ENCODE measurements at regions not wholly inside any gene's neighbourhood (a gene's known extent, or its start where the extent isn't known, plus 50 kb on each side); places are given as distances from the start of the nearest gene placed in this dataset. TPM values are rescaled to one million over a fixed set of nuclear protein-coding genes. Genes with fewer than 3 reads are reported as not detected.
A peak's percentile ranks its signal among the peaks of the same experiment; 100 is the strongest.

DNA sequence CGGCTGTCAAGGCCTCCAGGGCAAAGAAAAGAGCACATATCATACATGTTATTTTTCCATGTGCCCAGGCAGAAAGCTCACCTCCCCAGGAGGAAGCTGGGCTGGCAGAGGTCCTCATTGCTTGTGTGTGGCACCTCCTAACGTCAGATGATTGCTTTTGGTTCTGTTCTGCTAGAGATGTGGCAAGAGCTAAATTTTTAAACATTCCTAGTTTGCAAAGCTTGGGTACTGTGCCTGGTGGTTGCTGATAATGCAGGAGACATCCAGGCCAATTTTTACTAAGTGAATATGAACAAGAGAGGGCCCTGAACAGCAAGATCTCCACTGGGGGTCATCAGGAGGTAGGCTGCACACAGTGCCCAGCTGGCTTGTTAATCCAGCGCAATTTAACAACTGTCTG lies 93.9 kb downstream of the TBX19 start:
- CTCF ChIA-PET: interaction anchor here (1.2 to 2.1 kb wide), 9 partner anchors 8 to 44 kb away, joined by 3 to 12 read pairs (median 4); no protein-coding TSS in a partner anchor
- H3K4me3 Mint-ChIP-seq: no peak overlapping the region
- no peak for DNase-seq
- H3K27ac Mint-ChIP-seq: no peak overlapping the region
- no peaks in the 10 kb centered on the region for H3K9me3 Mint-ChIP-seq
- POLR2A ChIA-PET: interaction anchor here (0.6 kb wide), 1 partner anchor 113 kb away, joined by 3 read pairs; no protein-coding TSS in a partner anchor
- H3K27me3 Mint-ChIP-seq: no peaks in the 10 kb centered on the region
- no peaks in the 10 kb centered on the region for H3K4me1 Mint-ChIP-seq
- no peaks in the 10 kb centered on the region for H3K36me3 Mint-ChIP-seq (ENCODE audit: low read depth)

DNA sequence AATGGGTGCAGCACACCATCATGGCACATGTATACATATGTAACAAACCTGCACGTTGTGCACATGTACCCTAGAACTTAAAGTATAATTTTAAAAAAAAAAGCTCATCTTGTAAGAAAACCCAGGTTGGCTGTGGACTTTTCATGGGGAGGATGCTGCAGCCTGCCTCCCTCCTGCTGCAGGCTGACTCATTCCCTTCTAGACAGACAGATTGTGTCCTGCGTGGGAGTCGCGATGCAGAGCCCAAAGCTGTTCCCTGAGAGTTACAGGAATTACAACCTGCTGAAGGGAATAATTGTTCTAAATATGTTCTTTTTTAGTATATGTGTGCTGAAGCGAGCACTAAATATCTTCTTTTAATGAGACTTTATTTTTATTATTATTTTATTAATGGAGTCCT lies 93.2 kb downstream of the TBX19 start:
- ChIA-PET CTCF (interaction anchor here (1.4 to 2.1 kb wide), 6 partner anchors 7 to 43 kb away, joined by 3 to 12 read pairs (median 4); no protein-coding TSS in a partner anchor), POLR2A (no interaction called here)
- Mint-ChIP-seq H3K9me3 (no peaks in the 10 kb centered on the region), H3K36me3 (ENCODE audit: low read depth) (no peaks in the 10 kb centered on the region), H3K4me3 (no peak overlapping the region), H3K4me1 (no peaks in the 10 kb centered on the region), H3K27ac (no peak overlapping the region), H3K27me3 (no peaks in the 10 kb centered on the region)
- DNase-seq: no peak

- Mint-ChIP-seq H3K4me1 (no peaks in the 10 kb centered on the region), H3K27ac (no peak overlapping the region), H3K27me3 (peaks cover 3% of the 10 kb centered on the region), H3K9me3 (no peaks in the 10 kb centered on the region), H3K4me3 (no peak overlapping the region), H3K36me3 (ENCODE audit: low read depth) (no peaks in the 10 kb centered on the region)
- ChIA-PET CTCF (interaction anchor here (0.6 to 5.2 kb wide), 6 partner anchors 10 to 428 kb away, joined by 3 to 31 read pairs (median 4); no protein-coding TSS in a partner anchor), POLR2A (no interaction called here)
- DNase-seq: no peak
Measured at GRCh38 chr1:168372861-168373371, 92.2 kb downstream of the TBX19 start.

DNA sequence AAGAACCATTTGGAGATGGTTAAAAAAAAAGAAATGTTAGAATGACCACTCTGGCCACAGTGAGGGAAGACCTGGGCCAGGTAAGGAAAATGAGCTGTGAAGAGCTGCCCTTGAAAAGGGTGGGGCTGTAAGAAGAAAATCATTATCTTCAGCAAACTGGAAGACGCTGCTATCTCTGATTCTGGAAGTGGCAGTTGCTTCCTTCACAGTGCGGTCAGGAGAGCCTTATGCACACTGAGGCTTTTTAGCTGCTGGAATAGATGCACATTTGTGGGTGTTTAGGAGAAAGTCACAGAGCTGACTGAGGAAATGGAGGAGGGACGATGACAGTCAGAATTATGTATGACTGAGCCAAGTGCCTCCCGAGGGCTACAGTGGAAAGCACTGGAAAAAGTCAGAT lies 91.6 kb downstream of the TBX19 start:
- H3K27ac Mint-ChIP-seq: no peak overlapping the region
- H3K9me3 Mint-ChIP-seq: no peaks in the 10 kb centered on the region
- ChIA-PET POLR2A (interaction anchor here (0.7 kb wide), 1 partner anchor 7 kb away, joined by 3 read pairs; no protein-coding TSS in a partner anchor), CTCF (interaction anchor here (1.1 to 5.2 kb wide), 3 partner anchors 9 to 30 kb away, joined by 3 to 31 read pairs (median 5); no protein-coding TSS in a partner anchor)
- H3K4me3 Mint-ChIP-seq: no peak overlapping the region
- peaks cover 3% of the 10 kb centered on the region for H3K27me3 Mint-ChIP-seq
- H3K4me1 Mint-ChIP-seq: no peaks in the 10 kb centered on the region
- no peak for DNase-seq
- no peaks in the 10 kb centered on the region for H3K36me3 Mint-ChIP-seq (ENCODE audit: low read depth)

DNA sequence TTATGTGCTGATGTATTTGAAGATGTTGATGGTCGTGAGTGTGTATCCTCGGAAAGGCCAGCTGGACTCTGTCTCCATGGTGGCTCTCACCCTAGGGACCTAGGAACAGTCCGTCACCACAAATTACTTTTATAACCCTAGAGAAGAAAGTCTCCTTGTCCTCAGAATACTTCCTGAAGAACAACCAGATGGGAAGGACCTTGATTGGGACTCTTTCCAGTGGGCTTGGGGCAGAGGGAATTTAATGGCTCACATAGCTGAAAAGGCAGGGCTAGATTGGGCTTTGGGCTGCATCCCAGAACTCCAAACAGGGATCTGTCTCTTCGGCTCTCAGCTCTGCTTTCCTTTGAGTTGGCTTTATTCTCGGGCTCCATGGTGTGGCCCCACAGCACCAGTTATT lies 90.8 kb downstream of the TBX19 start:
- Mint-ChIP-seq H3K9me3 (no peaks in the 10 kb centered on the region), H3K27me3 (peaks cover 6% of the 10 kb centered on the region), H3K4me1 (no peaks in the 10 kb centered on the region), H3K27ac (no peak overlapping the region), H3K36me3 (ENCODE audit: low read depth) (no peaks in the 10 kb centered on the region), H3K4me3 (no peak overlapping the region)
- DNase-seq: no peak
- ChIA-PET CTCF (interaction anchor here (0.9 to 5.2 kb wide), 5 partner anchors 8 to 136 kb away, joined by 3 to 31 read pairs (median 3); no protein-coding TSS in a partner anchor), POLR2A (no interaction called here)

DNA sequence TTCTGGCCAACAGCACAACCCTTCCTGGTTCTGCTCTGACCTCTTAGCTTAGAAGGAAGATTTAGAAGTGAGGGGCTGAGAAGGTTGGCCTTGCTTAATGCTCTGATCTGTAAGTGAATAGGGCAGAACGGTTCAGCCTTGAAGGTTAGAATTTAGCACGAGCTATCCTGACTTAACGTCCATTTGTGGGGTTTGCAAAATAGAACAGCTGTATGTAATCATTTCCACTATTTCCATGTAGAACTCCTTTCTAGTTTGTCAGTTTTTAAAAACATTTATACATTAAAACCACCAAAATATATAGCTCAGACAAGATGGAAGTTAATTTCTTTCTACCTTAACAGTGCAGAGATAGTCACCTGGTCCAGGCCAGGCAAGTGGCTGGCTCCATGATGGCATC lies 89.9 kb downstream of the TBX19 start:
- no peaks in the 10 kb centered on the region for H3K36me3 Mint-ChIP-seq (ENCODE audit: low read depth)
- H3K27ac Mint-ChIP-seq: no peak overlapping the region
- H3K4me1 Mint-ChIP-seq: peaks cover 4% of the 10 kb centered on the region
- H3K4me3 Mint-ChIP-seq: no peak overlapping the region
- no peak for DNase-seq
- CTCF ChIA-PET: interaction anchor here (0.8 to 5.2 kb wide), 6 partner anchors 10 to 135 kb away, joined by 3 to 31 read pairs (median 4); no protein-coding TSS in a partner anchor
- POLR2A ChIA-PET: no interaction called here
- peaks cover 9% of the 10 kb centered on the region for H3K27me3 Mint-ChIP-seq
- no peaks in the 10 kb centered on the region for H3K9me3 Mint-ChIP-seq

DNA sequence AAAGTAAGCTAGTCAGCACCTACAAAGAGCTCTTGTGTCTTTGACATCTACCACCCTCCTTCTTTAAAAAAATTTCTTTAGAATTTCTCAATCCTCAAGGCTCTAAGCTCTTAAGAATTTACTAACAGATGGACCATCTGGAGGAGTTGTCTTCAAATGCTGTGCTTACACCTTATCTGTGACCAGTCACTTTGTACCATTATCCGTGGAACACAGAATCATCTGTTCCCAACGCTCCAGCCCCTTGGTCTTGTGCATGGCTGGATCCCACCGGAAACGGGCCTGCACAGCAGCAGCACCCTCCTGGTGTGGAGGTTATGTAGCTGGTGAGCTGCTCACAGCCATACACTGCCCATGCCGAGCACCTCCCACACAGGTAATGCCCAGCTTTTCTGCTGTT lies 89.0 kb downstream of the TBX19 start:
- Mint-ChIP-seq H3K27ac (no peak overlapping the region), H3K4me1 (peaks cover 7% of the 10 kb centered on the region), H3K36me3 (ENCODE audit: low read depth) (no peaks in the 10 kb centered on the region), H3K27me3 (peaks cover 9% of the 10 kb centered on the region), H3K9me3 (no peaks in the 10 kb centered on the region), H3K4me3 (no peak overlapping the region)
- no peak for DNase-seq
- ChIA-PET POLR2A (no interaction called here), CTCF (interaction anchor here (0.8 to 5.2 kb wide), 6 partner anchors 13 to 70 kb away, joined by 3 to 31 read pairs (median 4); no protein-coding TSS in a partner anchor)

DNA sequence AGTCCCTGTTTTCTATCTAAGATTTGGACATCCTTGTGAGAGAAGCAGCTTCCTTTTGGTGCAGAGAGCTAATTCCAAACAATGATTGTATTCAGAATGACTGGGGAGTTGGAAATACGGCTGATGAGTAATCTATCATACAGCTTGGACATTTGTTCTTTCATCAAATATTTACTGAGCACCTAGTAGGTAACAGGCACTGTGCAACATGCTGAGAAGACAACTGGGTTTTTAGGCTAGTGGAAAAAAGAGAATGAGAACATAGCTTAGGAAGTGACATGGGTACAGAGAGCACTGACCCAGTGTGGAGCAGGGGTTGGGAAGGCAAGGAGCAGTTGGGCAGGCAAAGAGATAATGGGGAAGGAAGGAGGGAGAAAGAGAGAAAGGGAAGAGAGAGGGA lies 87.5 kb downstream of the TBX19 start:
- Mint-ChIP-seq H3K4me1 (peaks cover 15% of the 10 kb centered on the region), H3K36me3 (ENCODE audit: low read depth) (peaks cover under 1% of the 10 kb centered on the region), H3K4me3 (no peak overlapping the region), H3K27ac (no peak overlapping the region), H3K27me3 (peaks cover 9% of the 10 kb centered on the region), H3K9me3 (no peaks in the 10 kb centered on the region)
- ChIA-PET CTCF (interaction anchor here (0.7 to 5.2 kb wide), 4 partner anchors 15 to 31 kb away, joined by 3 to 31 read pairs (median 5); no protein-coding TSS in a partner anchor), POLR2A (no interaction called here)
- no peak for DNase-seq

GRCh38 chr1:168365719-168366479 lies 85.2 kb downstream of the TBX19 start:
- Mint-ChIP-seq H3K36me3 (ENCODE audit: low read depth) (peaks cover 4% of the 10 kb centered on the region), H3K9me3 (peaks cover 2% of the 10 kb centered on the region), H3K4me3 (no peak overlapping the region), H3K27me3 (peaks cover 9% of the 10 kb centered on the region), H3K4me1 (peaks cover 37% of the 10 kb centered on the region), H3K27ac (no peak overlapping the region)
- ChIA-PET POLR2A (interaction anchor here (1.2 kb wide), 1 partner anchor 23 kb away, joined by 3 read pairs; no protein-coding TSS in a partner anchor), CTCF (interaction anchor here (0.7 to 5.3 kb wide), 9 partner anchors 9 to 316 kb away, joined by 3 to 79 read pairs (median 4); no protein-coding TSS in a partner anchor)
- DNase-seq: peak; percentile 20

Small RNAs in the stretch of these regions (microRNA-seq; reads per million reads assigned to microRNA genes)
- gene MIR557 (ENCODE audit: borderline microRNAs expressed, borderline replicate concordance): not detected

Measured in activated CD4-positive, alpha-beta T cell treated with anti-CD3 and anti-CD28 coated beads, Interleukin-2, amount 10 ng/mL, durations not matched to agents 7 days and 5 days (primary cell).